ENCODE measurements at regions not wholly inside any gene's neighbourhood (a gene's known extent, or its start where the extent isn't known, plus 50 kb on each side); places are given as distances from the start of the nearest gene placed in this dataset.
"Not testable (repeated sequence)": the region's sequence is repeated elsewhere in the genome, so short reads cannot be mapped to it uniquely, and the experiment has no call there.

- DNase-seq (ENCODE audit: low read depth) = no peak
- TF ChIP-seq CTCF (IDR thresholded peaks at IDR 0.05; ENCODE audit: insufficient read depth, low read depth, low read length, missing control alignments) = no peak
- no peak overlapping the region for H3K4me3 ChIP-seq (ENCODE audit: low read length)
These were observed 168.6 kb upstream of the CLNK start for GRCh38 chr4:10853196-10853595.

GRCh38 chr4:10841697-10842096 is 157.1 kb upstream of the CLNK start:
- no peak overlapping the region for H3K4me3 ChIP-seq (ENCODE audit: low read length)
- TF ChIP-seq CTCF (IDR thresholded peaks at IDR 0.05; ENCODE audit: insufficient read depth, low read depth, low read length, missing control alignments) = no peak
- DNase-seq (ENCODE audit: low read depth) = peak; percentile 1

- TF ChIP-seq CTCF (IDR thresholded peaks at IDR 0.05; ENCODE audit: insufficient read depth, low read depth, low read length, missing control alignments) = no peak
- DNase-seq (ENCODE audit: low read depth) = no peak
- H3K4me3 ChIP-seq (ENCODE audit: low read length) = no peak overlapping the region
These were observed 152.6 kb upstream of the CLNK start for GRCh38 chr4:10837151-10837550.

- DNase-seq (ENCODE audit: low read depth) = no peak
- no peak for TF ChIP-seq CTCF (IDR thresholded peaks at IDR 0.05; ENCODE audit: insufficient read depth, low read depth, low read length, missing control alignments)
- H3K4me3 ChIP-seq (ENCODE audit: low read length) = no peak overlapping the region
These were observed 148.4 kb upstream of the CLNK start for GRCh38 chr4:10832806-10833628.

- H3K4me3 ChIP-seq (ENCODE audit: low read length) = no peak overlapping the region
- no peak for TF ChIP-seq CTCF (IDR thresholded peaks at IDR 0.05; ENCODE audit: insufficient read depth, low read depth, low read length, missing control alignments)
- DNase-seq (ENCODE audit: low read depth) = no peak
These were observed 147.3 kb upstream of the CLNK start for GRCh38 chr4:10831727-10832408.

GRCh38 chr4:10828918-10829538 is 144.5 kb upstream of the CLNK start:
- not testable (repeated sequence) for DNase-seq (ENCODE audit: low read depth); H3K4me3 ChIP-seq (ENCODE audit: low read length)

GRCh38 chr4:10821826-10822225 is 137.3 kb upstream of the CLNK start:
- H3K4me3 ChIP-seq (ENCODE audit: low read length) = no peak overlapping the region
- TF ChIP-seq CTCF (IDR thresholded peaks at IDR 0.05; ENCODE audit: insufficient read depth, low read depth, low read length, missing control alignments) = no peak
- DNase-seq (ENCODE audit: low read depth) = no peak
